HepG2 (cell line): ENCODE measurements at regions not wholly inside any gene's neighbourhood (a gene's known extent, or its start where the extent isn't known, plus 50 kb on each side); places are given as distances from the start of the nearest gene placed in this dataset.

Experiments used
- ATAC-seq: fragments of 200-7000 bp; cut with Tn5 transposase; 3 replicates; pipeline ENCODE4 v1.9.1; 2020; ENCODE audit warnings: mild to moderate bottlenecking, moderate library complexity
- BruUV-seq: library from RNA; stranded (reverse); fragments of 400-500 nt; replicated peaks from 2 replicates; lab custom pipeline; 2021; lab: Mats Ljungman, UMichigan
- CTCF ChIA-PET: fragments of 300-600 bp; formaldehyde crosslinking; extraction: SDS; loops from one replicate; lab custom pipeline; 2021; ENCODE audit warnings: low total read pairs, inconsistent platforms, low intra/inter-chr PET ratio; lab: Yijun Ruan, JAX
- POLR2A ChIA-PET: fragments of 350-600 bp; sonication (Branson Sonifier 250); formaldehyde crosslinking; loops from one replicate; lab custom pipeline; 2020; ENCODE audit warnings: antibody characterized with exemption, inconsistent platforms; lab: Yijun Ruan, JAX
- DNase-seq: peaks from one replicate; pipeline ENCODE4 v3.0.0-alpha.2; 2015; ENCODE audit warnings: low spot score
- FAIRE-seq: peaks from 3 replicates; lab custom pipeline; 2011; peaks lifted over from hg19 to GRCh38; lab: Jason Lieb, UNC
- H2AFZ ChIP-seq: one replicate; pipeline ENCODE4 v1.6.1; 2011; ENCODE audit warnings: low read length, inconsistent platforms
- H3K27ac ChIP-seq: fragments of 300-600 bp; 3 replicates; pipeline ENCODE4 v1.8.0; 2011; ENCODE audit warnings: mixed run types, mild to moderate bottlenecking, mixed read lengths, low read length, inconsistent platforms; ENCODE audit not compliant: insufficient read depth; ENCODE audit errors: extremely low read length
- H3K27me3 ChIP-seq, 2 experiments: fragments of 200-600 bp in 1 of 2; 2 replicates in 1 of 2; 3 replicates in 1 of 2; pipeline versions ENCODE4 v1.6.0 to v1.8.0; 2011; ENCODE audit warnings: low read length in 2 of 2, mild to moderate bottlenecking in 2 of 2, moderate library complexity in 2 of 2, inconsistent platforms in 1 of 2; ENCODE audit not compliant: insufficient read depth in 2 of 2, control insufficient read depth in 1 of 2
- H3K36me3 ChIP-seq, 2 experiments: fragments of 200-600 bp in 1 of 2; replicated peaks in 1 of 2; 2 replicates in 1 of 2; 3 replicates in 1 of 2; pipeline versions ENCODE4 v1.5.1 to v1.8.0; 2011; ENCODE audit warnings: low read length in 2 of 2, inconsistent platforms in 1 of 2; ENCODE audit not compliant: insufficient read depth in 2 of 2, control insufficient read depth in 1 of 2
- H3K4me1 ChIP-seq: 2 replicates; pipeline ENCODE4 v1.5.1; 2012; ENCODE audit warnings: low read length, inconsistent platforms; ENCODE audit not compliant: insufficient read depth
- H3K4me2 ChIP-seq: 2 replicates; pipeline ENCODE4 v1.6.0; 2011; ENCODE audit warnings: low read depth, low read length, inconsistent platforms
- H3K4me3 ChIP-seq, 3 experiments: fragments of 200-600 bp in 1 of 3; sonication (generic), shearing (Covaris generic) in 1 of 3; replicated peaks in 1 of 3; 2 replicates each; pipeline ENCODE4 v1.5.1; 2011 to 2016; ENCODE audit warnings: low read length in 3 of 3, inconsistent platforms in 2 of 3, low read depth in 2 of 3, mild to moderate bottlenecking in 2 of 3, control low read depth in 1 of 3, mixed read lengths in 1 of 3; ENCODE audit not compliant: insufficient read depth in 1 of 3
- H3K79me2 ChIP-seq: one replicate; pipeline ENCODE4 v1.6.1; 2011; ENCODE audit warnings: low read length, inconsistent platforms; ENCODE audit not compliant: insufficient read depth
- H3K9ac ChIP-seq: 2 replicates; pipeline ENCODE4 v1.6.0; 2011; ENCODE audit warnings: mild to moderate bottlenecking, low read depth, low read length, inconsistent platforms; ENCODE audit not compliant: insufficient read depth
- H3K9me3 ChIP-seq: 2 replicates; pipeline ENCODE4 v1.5.1; 2012; ENCODE audit warnings: mild to moderate bottlenecking, low read length
- H4K20me1 ChIP-seq: 2 replicates; pipeline ENCODE4 v1.6.0; 2011; ENCODE audit warnings: inconsistent platforms, mild to moderate bottlenecking, low read length, moderate library complexity; ENCODE audit not compliant: insufficient read depth
- FOXM1 ChIP-seq: sonication (generic); formaldehyde crosslinking; IDR thresholded peaks from 2 replicates; pipeline ENCODE4 v1.5.0; 2020; ENCODE audit warnings: missing genetic modification reagents
- HNRNPK ChIP-seq: fragments of 200-400 bp; formaldehyde crosslinking; IDR thresholded peaks from 2 replicates; pipeline ENCODE4 v1.6.1; 2018; ENCODE audit warnings: low read length, low read depth, moderate library complexity, mild to moderate bottlenecking; ENCODE audit not compliant: poor library complexity, severe bottlenecking
- MIXL1 ChIP-seq: IDR thresholded peaks from 2 replicates; pipeline ENCODE4 v1.6.1; 2016
- MLLT10 ChIP-seq: sonication (generic); formaldehyde crosslinking; IDR thresholded peaks from 2 replicates; pipeline ENCODE4 v1.4.0; 2020; ENCODE audit warnings: missing genetic modification reagents
- TBL1XR1 ChIP-seq: fragments of 150-350 bp; IDR thresholded peaks from 2 replicates; pipeline ENCODE4 v1.6.1; 2014; ENCODE audit warnings: borderline replicate concordance, low read length; ENCODE audit not compliant: partially characterized antibody
- ZBTB20 ChIP-seq: sonication (generic); formaldehyde crosslinking; IDR thresholded peaks from 2 replicates; pipeline ENCODE4 v1.8.1; 2023; ENCODE audit warnings: missing genetic modification reagents, low read depth, mild to moderate bottlenecking, borderline replicate concordance
- ZNF547 ChIP-seq: sonication (generic); formaldehyde crosslinking; IDR thresholded peaks from 2 replicates; pipeline ENCODE4 v1.5.1; 2020; ENCODE audit warnings: mild to moderate bottlenecking, missing genetic modification reagents
- ZNF773 ChIP-seq: sonication (generic); formaldehyde crosslinking; IDR thresholded peaks from 2 replicates; pipeline ENCODE4 v1.4.0; 2020; ENCODE audit warnings: missing genetic modification reagents, borderline replicate concordance
- ZNF816 ChIP-seq: sonication (generic); formaldehyde crosslinking; IDR thresholded peaks from 2 replicates; pipeline ENCODE4 v1.8.0; 2022; ENCODE audit warnings: missing genetic modification reagents, mild to moderate bottlenecking, borderline replicate concordance
- ZNF83 ChIP-seq: sonication (generic); formaldehyde crosslinking; IDR thresholded peaks from 2 replicates; pipeline ENCODE4 v1.4.0; 2020; ENCODE audit warnings: missing genetic modification reagents, mild to moderate bottlenecking, borderline replicate concordance
- WGBS: methylation state at CpG from one replicate; pipeline ENCODE4 v1.1.6; 2017; ENCODE audit warnings: low lambda C conversion rate; 5-methylcytosine and 5-hydroxymethylcytosine counted together
- in situ Hi-C: cut with HindIII; loops from 2 replicates; pipeline ENCODE4 v1.10.0; 2017; ENCODE audit warnings: low pct_unique_long_range_greater_than_20kb; ENCODE audit not compliant: extremely low pct_ligation_motif_present
- intact Hi-C: fragments of 100-400 bp; cut with micrococcal nuclease; formaldehyde crosslinking; loops from one replicate; pipeline ENCODE4 v1.10.0; 2022; ENCODE audit not compliant: unreplicated experiment
- TF ChIP-seq, protein P1 (sequence below): sonication (generic); formaldehyde crosslinking; IDR thresholded peaks from 2 replicates; pipeline ENCODE4 v1.8.0; 2022; ENCODE audit warnings: mild to moderate bottlenecking, missing genetic modification reagents, borderline replicate concordance
- TF ChIP-seq, protein P2 (sequence below): sonication (generic); formaldehyde crosslinking; IDR thresholded peaks from 2 replicates; pipeline ENCODE4 v1.8.0; 2022; ENCODE audit warnings: mild to moderate bottlenecking, missing genetic modification reagents, moderate library complexity
- TF ChIP-seq, protein P3 (sequence below): fragments of 450-650 bp; IDR thresholded peaks from 2 replicates; pipeline ENCODE4 v1.6.1; 2017
- TF ChIP-seq, protein P4 (sequence below): sonication (generic); formaldehyde crosslinking; IDR thresholded peaks from 2 replicates; pipeline ENCODE4 v1.8.1; 2023; ENCODE audit warnings: missing genetic modification reagents, mild to moderate bottlenecking, borderline replicate concordance

DNA sequence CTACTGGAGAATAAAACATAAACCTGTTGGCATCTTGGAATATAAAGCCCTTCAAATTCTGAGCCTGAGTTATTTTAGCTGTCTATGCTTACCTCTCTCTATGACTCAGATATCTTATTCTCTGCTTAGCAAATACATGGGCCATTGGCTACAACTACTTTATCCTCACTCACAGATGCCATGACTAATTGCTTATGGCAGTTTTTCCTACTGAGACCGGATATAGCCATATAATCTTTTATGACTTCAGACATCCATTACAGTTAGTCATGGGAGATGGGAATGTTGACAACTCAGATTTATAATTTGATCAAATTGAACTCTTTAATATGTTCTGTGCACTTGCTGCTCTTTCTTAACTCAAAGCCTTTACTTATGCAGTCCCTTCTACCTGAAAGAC lies 502.4 kb upstream of the ATP2B1 start:
- Histone ChIP-seq H3K27me3 (no peaks in the 10 kb centered on the region), H4K20me1 (no peaks in the 10 kb centered on the region), H2AFZ (no peak overlapping the region), H3K4me3 (no peak overlapping the region), H3K4me2 (no peak overlapping the region), H3K79me2 (no peaks in the 10 kb centered on the region), H3K27ac (no peak overlapping the region), H3K4me1 (no peaks in the 10 kb centered on the region), H3K9ac (no peak overlapping the region), H3K36me3 (no peaks in the 10 kb centered on the region), H3K9me3 (peaks cover 77% of the 10 kb centered on the region)
- intact Hi-C loops: no loop called here
- no peak for DNase-seq
- 5% methylated on average over 1 of the region's 1 CpG for WGBS
- ChIA-PET CTCF (no interaction called here), POLR2A (no interaction called here)
- TF ChIP-seq, protein P1, sequence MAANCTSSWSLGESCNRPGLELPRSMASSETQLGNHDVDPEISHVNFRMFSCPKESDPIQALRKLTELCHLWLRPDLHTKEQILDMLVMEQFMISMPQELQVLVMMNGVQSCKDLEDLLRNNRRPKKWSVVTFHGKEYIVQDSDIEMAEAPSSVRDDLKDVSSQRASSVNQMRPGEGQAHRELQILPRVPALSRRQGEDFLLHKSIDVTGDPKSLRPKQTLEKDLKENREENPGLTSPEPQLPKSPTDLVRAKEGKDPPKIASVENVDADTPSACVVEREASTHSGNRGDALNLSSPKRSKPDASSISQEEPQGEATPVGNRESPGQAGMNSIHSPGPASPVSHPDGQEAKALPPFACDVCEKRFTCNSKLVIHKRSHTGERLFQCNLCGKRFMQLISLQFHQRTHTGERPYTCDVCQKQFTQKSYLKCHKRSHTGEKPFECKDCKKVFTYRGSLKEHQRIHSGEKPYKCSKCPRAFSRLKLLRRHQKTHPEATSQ (CRISPR knock-in tag): no peak
- TF ChIP-seq FOXM1 (CRISPR knock-in tag) (no peak), TBL1XR1 (no peak)
- BruUV-seq: no TSS peak
- no peak for ATAC-seq
- FAIRE-seq: no peak
- in situ Hi-C loops: no loop called here

DNA sequence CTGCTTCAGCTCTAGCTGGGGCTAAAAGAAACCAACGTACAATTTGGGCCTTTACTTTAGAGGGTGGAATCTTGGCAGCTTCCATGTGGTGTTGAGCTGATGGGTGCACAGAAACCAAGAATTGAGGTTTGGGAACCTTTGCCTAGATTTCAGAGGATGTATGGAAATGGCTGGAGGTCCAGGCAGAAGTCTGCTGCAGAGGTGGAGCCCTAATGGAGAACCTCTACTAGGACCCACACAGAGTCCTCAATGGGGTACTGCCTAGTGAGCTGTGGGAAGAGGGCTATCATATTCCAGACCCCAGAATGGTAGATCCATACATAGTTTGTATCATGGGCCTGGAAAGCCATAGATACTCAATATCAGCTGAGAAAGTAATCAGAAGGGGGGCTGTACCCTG lies 500.4 kb upstream of the ATP2B1 start:
- DNase-seq (no peak), FAIRE-seq (no peak), ATAC-seq (no peak)
- H3K9ac ChIP-seq: no peak overlapping the region
- intact Hi-C loops: no loop called here
- 0% methylated on average over 1 of the region's 1 CpG for WGBS
- H3K27me3 ChIP-seq: no peaks in the 10 kb centered on the region
- in situ Hi-C loops: no loop called here
- H2AFZ ChIP-seq: no peak overlapping the region
- H4K20me1 ChIP-seq: no peaks in the 10 kb centered on the region
- no peak overlapping the region for H3K27ac ChIP-seq
- H3K4me3 ChIP-seq: no peak overlapping the region
- ChIA-PET POLR2A (no interaction called here), CTCF (no interaction called here)
- peaks cover 70% of the 10 kb centered on the region for H3K9me3 ChIP-seq
- no peak overlapping the region for H3K4me2 ChIP-seq
- no peaks in the 10 kb centered on the region for H3K4me1 ChIP-seq
- no peaks in the 10 kb centered on the region for H3K36me3 ChIP-seq
- no peaks in the 10 kb centered on the region for H3K79me2 ChIP-seq
- BruUV-seq: no TSS peak
- TF ChIP-seq, protein P2, sequence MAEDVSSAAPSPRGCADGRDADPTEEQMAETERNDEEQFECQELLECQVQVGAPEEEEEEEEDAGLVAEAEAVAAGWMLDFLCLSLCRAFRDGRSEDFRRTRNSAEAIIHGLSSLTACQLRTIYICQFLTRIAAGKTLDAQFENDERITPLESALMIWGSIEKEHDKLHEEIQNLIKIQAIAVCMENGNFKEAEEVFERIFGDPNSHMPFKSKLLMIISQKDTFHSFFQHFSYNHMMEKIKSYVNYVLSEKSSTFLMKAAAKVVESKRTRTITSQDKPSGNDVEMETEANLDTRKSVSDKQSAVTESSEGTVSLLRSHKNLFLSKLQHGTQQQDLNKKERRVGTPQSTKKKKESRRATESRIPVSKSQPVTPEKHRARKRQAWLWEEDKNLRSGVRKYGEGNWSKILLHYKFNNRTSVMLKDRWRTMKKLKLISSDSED (CRISPR knock-in tag): no peak
- no peak for TF ChIP-seq MIXL1
- TF ChIP-seq, protein P3, sequence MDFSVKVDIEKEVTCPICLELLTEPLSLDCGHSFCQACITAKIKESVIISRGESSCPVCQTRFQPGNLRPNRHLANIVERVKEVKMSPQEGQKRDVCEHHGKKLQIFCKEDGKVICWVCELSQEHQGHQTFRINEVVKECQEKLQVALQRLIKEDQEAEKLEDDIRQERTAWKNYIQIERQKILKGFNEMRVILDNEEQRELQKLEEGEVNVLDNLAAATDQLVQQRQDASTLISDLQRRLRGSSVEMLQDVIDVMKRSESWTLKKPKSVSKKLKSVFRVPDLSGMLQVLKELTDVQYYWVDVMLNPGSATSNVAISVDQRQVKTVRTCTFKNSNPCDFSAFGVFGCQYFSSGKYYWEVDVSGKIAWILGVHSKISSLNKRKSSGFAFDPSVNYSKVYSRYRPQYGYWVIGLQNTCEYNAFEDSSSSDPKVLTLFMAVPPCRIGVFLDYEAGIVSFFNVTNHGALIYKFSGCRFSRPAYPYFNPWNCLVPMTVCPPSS: no peak
- TF ChIP-seq HNRNPK: no peak
- TF ChIP-seq, protein P4, sequence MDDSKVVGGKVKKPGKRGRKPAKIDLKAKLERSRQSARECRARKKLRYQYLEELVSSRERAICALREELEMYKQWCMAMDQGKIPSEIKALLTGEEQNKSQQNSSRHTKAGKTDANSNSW (CRISPR knock-in tag): no peak
- TF ChIP-seq MLLT10: no peak
- no peak for TF ChIP-seq ZNF547 (CRISPR knock-in tag)
- TF ChIP-seq ZNF816: no peak
- no peak for TF ChIP-seq ZBTB20 (CRISPR knock-in tag)
- no peak for TF ChIP-seq ZNF773
- TF ChIP-seq ZNF83: no peak
